K562 (cell line): ENCODE measurements at regions not wholly inside any gene's neighbourhood (a gene's known extent, or its start where the extent isn't known, plus 50 kb on each side); places are given as distances from the start of the nearest gene placed in this dataset.

Experiments
- ATAC-seq: fragments of 200-7000 bp; cut with Tn5 transposase; 3 replicates; pipeline ENCODE4 v1.9.1; 2020; ENCODE audit warnings: moderate library complexity
- BruUV-seq: library from RNA; stranded (reverse); fragments of 400-500 nt; replicated peaks from 2 replicates; lab custom pipeline; 2021; lab: Mats Ljungman, UMichigan
- CTCF ChIA-PET: fragments of 300-600 bp; formaldehyde crosslinking; extraction: SDS; loops from one replicate; lab custom pipeline; 2021; ENCODE audit warnings: low intra/inter-chr PET ratio; lab: Yijun Ruan, JAX
- POLR2A ChIA-PET: fragments of 300-600, 350-650 bp; sonication (Branson Sonifier 250); formaldehyde crosslinking; extraction: SDS; loops from one replicate; lab custom pipeline; 2021; ENCODE audit warnings: antibody characterized with exemption, inconsistent platforms; lab: Yijun Ruan, JAX
- DNase-seq, 4 experiments: peaks; one replicate each; pipeline versions ENCODE4 v3.0.0 to v3.0.0-alpha.2; 2011 to 2018; ENCODE audit warnings: low spot score in 3 of 4, mixed read lengths in 3 of 4; ENCODE audit errors: extremely low read depth in 1 of 4
- FAIRE-seq: peaks from 2 replicates; lab custom pipeline; 2011; peaks lifted over from hg19 to GRCh38; lab: Jason Lieb, UNC
- H2AFZ ChIP-seq: 2 replicates; pipeline ENCODE4 v1.6.0; 2011; ENCODE audit warnings: low read depth, low read length, control low read depth, inconsistent platforms
- H3K27ac ChIP-seq: fragments of 200-600 bp; 3 replicates; pipeline ENCODE4 v1.8.0; 2011; ENCODE audit warnings: low read depth, mild to moderate bottlenecking, control low read depth, inconsistent platforms, low read length, moderate library complexity, mixed read lengths; ENCODE audit errors: extremely low read depth
- H3K27me3 ChIP-seq, 2 experiments: fragments of 300-600 bp in 1 of 2; 2 replicates in 1 of 2; 3 replicates in 1 of 2; pipeline versions ENCODE4 v1.6.0 to v1.8.0; 2011; ENCODE audit warnings: inconsistent platforms in 2 of 2, low read length in 2 of 2, mild to moderate bottlenecking in 1 of 2, mixed read lengths in 1 of 2, moderate library complexity in 1 of 2; ENCODE audit not compliant: control insufficient read depth in 2 of 2, insufficient read depth in 2 of 2
- H3K36me3 ChIP-seq: fragments of 300-600 bp; 3 replicates; pipeline ENCODE4 v1.8.0; 2011; ENCODE audit warnings: mild to moderate bottlenecking, low read length, inconsistent platforms; ENCODE audit not compliant: control insufficient read depth, insufficient read depth
- H3K4me1 ChIP-seq, 2 experiments: fragments of 200-600 bp in 1 of 2; replicated peaks in 1 of 2; 2 replicates in 1 of 2; 3 replicates in 1 of 2; pipeline versions ENCODE4 v1.5.1 to v1.8.0; 2011; ENCODE audit warnings: inconsistent platforms in 2 of 2, low read length in 2 of 2, mild to moderate bottlenecking in 1 of 2, mixed read lengths in 1 of 2, moderate library complexity in 1 of 2; ENCODE audit not compliant: control insufficient read depth in 2 of 2, insufficient read depth in 2 of 2
- H3K4me2 ChIP-seq: 2 replicates; pipeline ENCODE4 v1.6.1; 2011; ENCODE audit warnings: low read length, control low read depth, inconsistent platforms, mixed read lengths; ENCODE audit not compliant: insufficient read depth
- H3K4me3 ChIP-seq: fragments of 200-600 bp; sonication (generic), shearing (Covaris generic); 2 replicates; pipeline ENCODE4 v1.5.1; 2016; ENCODE audit warnings: control low read depth, inconsistent platforms
- H3K79me2 ChIP-seq: fragments of 200-600 bp; 3 replicates; pipeline ENCODE4 v1.8.0; 2011; ENCODE audit warnings: low read length, inconsistent platforms; ENCODE audit not compliant: control insufficient read depth, insufficient read depth
- H3K9ac ChIP-seq, 2 experiments: 2 replicates each; pipeline versions ENCODE4 v1.6.0 to v1.6.1; 2011; ENCODE audit warnings: low read depth in 2 of 2, low read length in 2 of 2, control low read depth in 1 of 2, inconsistent platforms in 1 of 2, mild to moderate bottlenecking in 1 of 2, mixed read lengths in 1 of 2; ENCODE audit not compliant: insufficient read depth in 1 of 2
- H3K9me1 ChIP-seq: one replicate; pipeline ENCODE4 v1.6.0; 2011; ENCODE audit warnings: inconsistent platforms, mild to moderate bottlenecking, low read length, moderate library complexity; ENCODE audit not compliant: control insufficient read depth, insufficient read depth
- H3K9me3 ChIP-seq: replicated peaks from 2 replicates; pipeline ENCODE4 v1.5.1; 2011; ENCODE audit warnings: low read depth, low read length, inconsistent platforms; ENCODE audit not compliant: control insufficient read depth, insufficient read depth
- H4K20me1 ChIP-seq: replicated peaks from 2 replicates; pipeline ENCODE4 v1.6.1; 2011; ENCODE audit warnings: low read length, inconsistent platforms, mixed read lengths; ENCODE audit not compliant: control insufficient read depth, insufficient read depth
- ARID1B ChIP-seq: fragments of 450-650 bp; IDR thresholded peaks from 2 replicates; pipeline ENCODE4 v1.6.1; 2016; ENCODE audit warnings: antibody characterized with exemption, mild to moderate bottlenecking, inconsistent platforms
- CGGBP1 ChIP-seq: fragments of 250-450 bp; sonication (Bioruptor Pico); IDR thresholded peaks from 2 replicates; pipeline ENCODE4 v1.9.0; 2021; ENCODE audit warnings: mild to moderate bottlenecking
- ILK ChIP-seq: fragments of 450-650 bp; IDR thresholded peaks from 2 replicates; pipeline ENCODE4 v1.6.1; 2016; ENCODE audit warnings: missing genetic modification characterization, low read depth, mild to moderate bottlenecking, missing compliant biosample characterization, moderate library complexity, borderline replicate concordance
- MCM3 ChIP-seq: fragments of 450-650 bp; IDR thresholded peaks from 2 replicates; pipeline ENCODE4 v1.6.1; 2016
- MTA2 ChIP-seq: fragments of 450-650 bp; IDR thresholded peaks from 2 replicates; pipeline ENCODE4 v1.6.1; 2016; ENCODE audit warnings: low read depth
- RBM14 ChIP-seq: fragments of 200-400 bp; formaldehyde crosslinking; IDR thresholded peaks from 2 replicates; pipeline ENCODE4 v1.6.1; 2018; ENCODE audit warnings: low read depth, mild to moderate bottlenecking, low read length, moderate library complexity, borderline replicate concordance; ENCODE audit not compliant: insufficient read depth
- TAF15 ChIP-seq: fragments of 200-400 bp; formaldehyde crosslinking; IDR thresholded peaks from 2 replicates; pipeline ENCODE4 v1.6.1; 2017; ENCODE audit warnings: mild to moderate bottlenecking, low read depth, low read length, moderate library complexity
- TCF15 ChIP-seq: fragments of 250-450 bp; sonication (Bioruptor Pico); IDR thresholded peaks from 2 replicates; pipeline ENCODE4 v1.8.0; 2022; ENCODE audit warnings: moderate library complexity, mild to moderate bottlenecking, inconsistent platforms
- ZC3H4 ChIP-seq: sonication (generic); formaldehyde crosslinking; IDR thresholded peaks from 2 replicates; pipeline ENCODE4 v1.9.0; 2021; ENCODE audit warnings: missing genetic modification reagents, borderline replicate concordance
- ZNF324 ChIP-seq: fragments of 250-450 bp; sonication (Bioruptor Pico); IDR thresholded peaks from 2 replicates; pipeline ENCODE4 v1.4.0; 2020; ENCODE audit warnings: mild to moderate bottlenecking
- ZNF551 ChIP-seq: fragments of 250-450 bp; sonication (Bioruptor Pico); IDR thresholded peaks from 2 replicates; pipeline ENCODE4 v1.5.0; 2021; ENCODE audit warnings: mild to moderate bottlenecking, moderate library complexity
- WGBS: fragments of 100-300 bp; shearing (Covaris generic); methylation state at CpG from one replicate; pipeline ENCODE4 v1.1.6; 2016; ENCODE audit warnings: low coverage, mixed read lengths; ENCODE audit not compliant: insufficient coverage; ENCODE audit errors: missing lambda C conversion rate; 5-methylcytosine and 5-hydroxymethylcytosine counted together
- in situ Hi-C: fragments of 300-500 bp; cut with MboI; formaldehyde crosslinking; loops from 4 replicates; pipeline ENCODE4 v1.15.0; 2018; ENCODE audit warnings: inconsistent platforms, mixed read lengths
- intact Hi-C: fragments of 100-400 bp; cut with micrococcal nuclease; formaldehyde crosslinking; loops from 2 replicates; pipeline ENCODE4 v1.14.2; 2022
- TF ChIP-seq, protein P1 (sequence below), 2 experiments: fragments of 450-650 bp; IDR thresholded peaks; 2 replicates each; pipeline ENCODE4 v1.6.1; 2016; ENCODE audit warnings: mild to moderate bottlenecking in 2 of 2, borderline replicate concordance in 1 of 2, low read depth in 1 of 2, moderate library complexity in 1 of 2
- TF ChIP-seq, protein P2 (sequence below): fragments of 450-650 bp; IDR thresholded peaks from 2 replicates; pipeline ENCODE4 v1.6.1; 2016

DNA sequence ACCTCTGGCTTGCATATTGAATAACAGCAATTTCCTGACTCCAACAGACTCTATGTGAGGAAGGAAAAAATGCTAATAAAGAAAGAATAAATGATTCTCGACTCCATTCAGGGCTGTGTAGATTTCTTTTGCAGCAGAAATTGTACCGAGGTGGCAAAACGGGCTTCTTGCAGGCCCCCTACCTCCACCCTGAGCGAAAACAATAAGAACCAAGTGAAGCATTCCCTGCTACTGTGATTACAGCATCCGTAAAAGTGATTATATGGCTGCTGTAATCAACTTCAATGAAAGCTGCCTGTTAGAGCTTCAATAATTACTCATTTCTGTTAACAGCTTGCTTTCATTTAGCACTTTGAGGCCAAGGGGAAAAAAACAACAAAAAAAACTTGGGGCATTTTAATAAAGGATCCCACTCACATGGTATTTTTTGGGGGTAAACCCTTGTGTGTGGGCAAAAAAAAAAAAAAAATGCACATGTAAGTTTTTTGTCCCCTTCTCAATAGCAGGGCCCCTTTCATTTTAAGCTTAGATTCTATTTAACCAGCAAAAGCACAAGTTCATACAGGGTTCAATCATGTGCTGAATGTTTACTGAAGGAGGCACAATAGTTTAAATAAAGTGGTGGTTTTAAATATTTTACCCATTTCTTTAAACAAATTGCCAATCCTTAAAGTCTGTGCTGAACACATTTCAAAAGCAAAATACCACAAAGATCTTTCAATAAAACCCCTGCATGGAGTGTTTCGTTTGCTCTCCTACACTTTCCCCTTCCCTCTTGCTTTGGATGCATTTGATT, 271.6 kb downstream of the LMO4 start:
- no peak overlapping the region for H3K4me2 ChIP-seq
- no peaks in the 10 kb centered on the region for H3K79me2 ChIP-seq
- H3K36me3 ChIP-seq, result no peaks in the 10 kb centered on the region
- no peak overlapping the region for H3K27ac ChIP-seq
- no peaks in the 10 kb centered on the region for H3K9me1 ChIP-seq
- no peaks in the 10 kb centered on the region for H3K27me3 ChIP-seq
- intact Hi-C loops (no loop called here), in situ Hi-C loops (no loop called here)
- CTCF ChIA-PET, result no interaction called here
- BruUV-seq, result no TSS peak
- POLR2A ChIA-PET, result no interaction called here
- FAIRE-seq (no peak), DNase-seq (no peak), ATAC-seq (no peak)
- WGBS, result 3% methylated on average over 6 of the region's 6 CpGs
- H3K9me3 ChIP-seq, result no peaks in the 10 kb centered on the region
- no peak overlapping the region for H2AFZ ChIP-seq
- no peaks in the 10 kb centered on the region for H4K20me1 ChIP-seq
- H3K4me3 ChIP-seq, result no peak overlapping the region
- H3K9ac ChIP-seq, result no peak overlapping the region
- H3K4me1 ChIP-seq, result no peaks in the 10 kb centered on the region
- TF ChIP-seq ARID1B (no peak), TAF15 (no peak), CGGBP1 (CRISPR knock-in tag) (no peak), ZC3H4 (CRISPR knock-in tag) (no peak), ZNF324 (CRISPR knock-in tag) (no peak), TCF15 (CRISPR knock-in tag) (no peak), MCM3 (no peak), ILK (tag) (no peak), ZNF551 (CRISPR knock-in tag) (no peak), MTA2 (no peak), RBM14 (no peak)
- TF ChIP-seq, protein P1, sequence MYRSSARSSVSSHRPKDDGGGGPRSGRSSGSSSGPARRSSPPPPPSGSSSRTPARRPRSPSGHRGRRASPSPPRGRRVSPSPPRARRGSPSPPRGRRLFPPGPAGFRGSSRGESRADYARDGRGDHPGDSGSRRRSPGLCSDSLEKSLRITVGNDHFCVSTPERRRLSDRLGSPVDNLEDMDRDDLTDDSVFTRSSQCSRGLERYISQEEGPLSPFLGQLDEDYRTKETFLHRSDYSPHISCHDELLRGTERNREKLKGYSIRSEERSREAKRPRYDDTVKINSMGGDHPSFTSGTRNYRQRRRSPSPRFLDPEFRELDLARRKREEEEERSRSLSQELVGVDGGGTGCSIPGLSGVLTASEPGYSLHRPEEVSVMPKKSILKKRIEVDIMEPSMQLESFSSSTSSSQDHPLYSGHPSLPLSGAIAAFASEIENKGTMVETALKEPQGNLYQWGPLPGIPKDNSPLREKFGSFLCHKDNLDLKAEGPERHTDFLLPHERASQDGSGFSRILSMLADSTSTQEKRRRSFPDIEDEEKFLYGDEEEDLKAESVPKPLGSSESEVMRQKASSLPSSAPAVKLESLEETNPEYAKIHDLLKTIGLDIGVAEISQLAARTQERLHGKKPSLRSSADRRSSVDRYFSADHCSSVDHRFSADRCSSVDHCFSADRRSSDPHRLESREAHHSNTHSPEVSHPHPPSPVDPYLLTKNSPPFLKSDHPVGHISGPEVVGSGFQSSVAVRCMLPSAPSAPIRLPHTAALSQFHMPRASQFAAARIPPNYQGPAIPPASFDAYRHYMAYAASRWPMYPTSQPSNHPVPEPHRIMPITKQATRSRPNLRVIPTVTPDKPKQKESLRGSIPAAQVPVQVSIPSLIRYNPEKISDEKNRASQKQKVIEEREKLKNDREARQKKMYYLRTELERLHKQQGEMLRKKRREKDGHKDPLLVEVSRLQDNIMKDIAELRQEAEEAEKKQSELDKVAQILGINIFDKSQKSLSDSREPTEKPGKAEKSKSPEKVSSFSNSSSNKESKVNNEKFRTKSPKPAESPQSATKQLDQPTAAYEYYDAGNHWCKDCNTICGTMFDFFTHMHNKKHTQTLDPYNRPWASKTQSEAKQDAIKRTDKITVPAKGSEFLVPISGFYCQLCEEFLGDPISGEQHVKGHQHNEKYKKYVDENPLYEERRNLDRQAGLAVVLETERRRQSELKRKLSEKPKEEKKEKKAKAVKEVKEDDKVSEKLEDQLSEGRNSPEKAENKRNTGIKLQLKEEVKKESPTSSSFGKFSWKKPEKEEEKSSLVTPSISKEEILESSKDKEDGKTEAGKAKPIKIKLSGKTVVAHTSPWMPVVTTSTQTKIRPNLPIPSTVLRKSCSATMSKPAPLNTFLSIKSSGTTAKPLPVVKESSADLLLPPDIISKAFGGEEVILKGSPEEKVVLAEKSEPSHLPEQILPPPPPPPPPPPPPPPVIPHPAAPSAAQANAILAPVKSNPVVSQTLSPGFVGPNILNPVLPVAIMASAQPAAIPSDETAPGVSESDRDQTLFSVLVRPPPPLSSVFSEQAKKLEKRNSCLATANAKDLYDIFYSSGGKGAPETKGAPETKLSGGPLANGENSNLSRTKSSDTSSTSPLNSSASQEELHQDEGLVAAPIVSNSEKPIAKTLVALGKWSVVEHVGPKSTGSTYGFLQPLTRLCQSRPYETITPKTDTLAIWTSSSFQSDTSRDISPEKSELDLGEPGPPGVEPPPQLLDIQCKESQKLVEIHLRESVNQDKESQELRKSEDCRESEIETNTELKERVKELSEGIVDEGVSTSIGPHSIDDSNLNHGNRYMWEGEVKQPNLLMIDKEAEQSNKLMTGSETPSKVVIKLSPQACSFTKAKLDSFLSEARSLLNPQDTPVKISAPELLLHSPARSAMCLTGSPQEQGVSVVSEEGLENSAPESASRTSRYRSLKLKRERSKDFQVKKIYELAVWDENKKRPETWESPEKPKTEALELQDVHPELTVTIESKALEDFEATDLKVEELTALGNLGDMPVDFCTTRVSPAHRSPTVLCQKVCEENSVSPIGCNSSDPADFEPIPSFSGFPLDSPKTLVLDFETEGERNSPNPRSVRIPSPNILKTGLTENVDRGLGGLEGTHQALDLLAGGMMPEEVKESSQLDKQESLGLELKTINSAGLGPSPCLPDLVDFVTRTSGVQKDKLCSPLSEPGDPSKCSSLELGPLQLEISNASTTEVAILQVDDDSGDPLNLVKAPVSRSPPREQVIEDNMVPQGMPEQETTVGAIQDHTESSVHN (IDR thresholded peaks at IDR 0.05; ENCODE audit: borderline replicate concordance in 1 of 2, low read depth in 1 of 2), result no peak
- TF ChIP-seq, protein P2, sequence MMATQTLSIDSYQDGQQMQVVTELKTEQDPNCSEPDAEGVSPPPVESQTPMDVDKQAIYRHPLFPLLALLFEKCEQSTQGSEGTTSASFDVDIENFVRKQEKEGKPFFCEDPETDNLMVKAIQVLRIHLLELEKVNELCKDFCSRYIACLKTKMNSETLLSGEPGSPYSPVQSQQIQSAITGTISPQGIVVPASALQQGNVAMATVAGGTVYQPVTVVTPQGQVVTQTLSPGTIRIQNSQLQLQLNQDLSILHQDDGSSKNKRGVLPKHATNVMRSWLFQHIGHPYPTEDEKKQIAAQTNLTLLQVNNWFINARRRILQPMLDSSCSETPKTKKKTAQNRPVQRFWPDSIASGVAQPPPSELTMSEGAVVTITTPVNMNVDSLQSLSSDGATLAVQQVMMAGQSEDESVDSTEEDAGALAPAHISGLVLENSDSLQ, result no peak
